ENCODE measurements at regions not wholly inside any gene's neighbourhood (a gene's known extent, or its start where the extent isn't known, plus 50 kb on each side); places are given as distances from the start of the nearest gene placed in this dataset.

DNA sequence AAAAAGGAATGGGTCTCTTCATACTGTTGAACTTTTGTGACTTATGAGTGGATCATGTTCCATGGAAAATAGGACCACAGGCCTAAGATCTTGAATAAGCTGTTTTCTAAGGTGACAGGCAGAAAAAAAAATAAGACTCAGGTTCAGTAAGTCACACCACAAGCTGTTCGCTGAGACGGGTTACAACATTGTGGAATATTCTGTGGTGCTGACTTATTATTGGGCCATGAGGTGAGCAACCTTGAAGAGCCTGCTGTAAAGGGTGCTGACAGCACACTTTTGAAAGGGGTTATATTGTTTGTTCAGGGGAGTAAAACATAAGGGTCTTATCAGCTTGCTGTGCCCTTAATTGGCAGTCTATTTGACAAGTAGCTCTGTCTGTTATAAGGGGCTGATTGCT, 439.8 kb upstream of the SLC14A2 start:
- Mint-ChIP-seq H3K9me3 (peaks cover 14% of the 10 kb centered on the region), H3K36me3 (ENCODE audit: low read depth) (no peaks in the 10 kb centered on the region), H3K27me3 (peaks cover 2% of the 10 kb centered on the region), H3K27ac (no peak overlapping the region), H3K4me1 (ENCODE audit: low read depth) (no peaks in the 10 kb centered on the region), H3K4me3 (no peak overlapping the region)
- intact Hi-C loops (cut with micrococcal nuclease) = no loop called here

DNA sequence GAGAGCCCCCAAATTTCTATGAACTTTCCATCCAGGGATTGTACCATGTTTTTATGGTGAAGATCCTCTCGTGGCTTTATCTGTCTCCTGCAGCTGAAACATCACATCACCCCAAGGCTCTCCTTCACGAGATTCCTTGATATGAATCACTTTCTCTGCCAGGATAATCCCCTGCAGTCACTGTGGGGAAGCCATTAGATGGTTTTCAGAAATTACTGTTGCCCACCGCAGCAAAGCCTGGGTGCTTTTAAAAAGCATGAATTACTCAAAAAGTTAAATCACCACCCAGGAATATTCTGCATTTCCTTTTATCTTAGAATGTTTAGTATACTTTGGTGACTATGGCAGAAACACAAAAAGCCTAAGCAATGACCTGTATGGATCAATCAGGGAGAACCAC, 428.4 kb upstream of the SLC14A2 start:
- Mint-ChIP-seq H3K27ac (no peak overlapping the region), H3K4me1 (ENCODE audit: low read depth) (no peaks in the 10 kb centered on the region), H3K27me3 (no peaks in the 10 kb centered on the region), H3K9me3 (no peaks in the 10 kb centered on the region), H3K4me3 (no peak overlapping the region), H3K36me3 (ENCODE audit: low read depth) (no peaks in the 10 kb centered on the region)
- intact Hi-C loops (cut with micrococcal nuclease) = no loop called here

- H3K27ac Mint-ChIP-seq = no peak overlapping the region
- H3K27me3 Mint-ChIP-seq = no peaks in the 10 kb centered on the region
- no peaks in the 10 kb centered on the region for H3K4me1 Mint-ChIP-seq (ENCODE audit: low read depth)
- H3K36me3 Mint-ChIP-seq (ENCODE audit: low read depth) = no peaks in the 10 kb centered on the region
- no peak overlapping the region for H3K4me3 Mint-ChIP-seq
- H3K9me3 Mint-ChIP-seq = no peaks in the 10 kb centered on the region
- intact Hi-C loops (cut with micrococcal nuclease) = no loop called here
Observed at GRCh38 chr18:45191795-45192194, 423.5 kb upstream of the SLC14A2 start.

GRCh38 chr18:45197526-45197970, 417.7 kb upstream of the SLC14A2 start:
- Mint-ChIP-seq H3K4me1 (ENCODE audit: low read depth) (no peaks in the 10 kb centered on the region), H3K4me3 (no peak overlapping the region), H3K27me3 (no peaks in the 10 kb centered on the region), H3K9me3 (no peaks in the 10 kb centered on the region), H3K36me3 (ENCODE audit: low read depth) (no peaks in the 10 kb centered on the region), H3K27ac (no peak overlapping the region)
- intact Hi-C loops (cut with micrococcal nuclease) = no loop called here

GRCh38 chr18:45198526-45198925, 416.8 kb upstream of the SLC14A2 start:
- Mint-ChIP-seq H3K36me3 (ENCODE audit: low read depth) (no peaks in the 10 kb centered on the region), H3K27me3 (no peaks in the 10 kb centered on the region), H3K4me3 (no peak overlapping the region), H3K27ac (no peak overlapping the region), H3K9me3 (no peaks in the 10 kb centered on the region), H3K4me1 (ENCODE audit: low read depth) (no peaks in the 10 kb centered on the region)
- intact Hi-C loops (cut with micrococcal nuclease) = no loop called here

DNA sequence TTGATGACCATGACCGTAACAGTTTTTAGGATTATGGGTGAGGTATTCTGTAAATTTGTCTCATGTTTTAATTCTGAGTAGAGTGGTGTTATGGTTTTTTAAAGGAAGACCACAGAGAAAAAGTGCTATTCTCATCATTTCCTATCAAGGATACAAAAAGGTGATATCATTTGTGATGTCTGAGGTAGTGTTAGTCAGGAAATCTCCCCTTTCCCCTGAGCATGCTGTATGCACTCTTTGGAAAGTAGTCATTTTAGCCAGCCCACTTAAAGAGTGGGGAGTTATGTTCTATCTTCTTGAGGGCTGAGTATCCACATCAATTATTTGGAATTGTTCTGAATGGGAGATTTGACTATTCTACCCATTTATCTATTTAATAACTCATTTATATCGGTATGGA, 414.2 kb upstream of the SLC14A2 start:
- no peaks in the 10 kb centered on the region for H3K27me3 Mint-ChIP-seq
- H3K27ac Mint-ChIP-seq = no peak overlapping the region
- no peaks in the 10 kb centered on the region for H3K9me3 Mint-ChIP-seq
- no peaks in the 10 kb centered on the region for H3K4me1 Mint-ChIP-seq (ENCODE audit: low read depth)
- intact Hi-C loops (cut with micrococcal nuclease) = no loop called here
- H3K36me3 Mint-ChIP-seq (ENCODE audit: low read depth) = no peaks in the 10 kb centered on the region
- no peak overlapping the region for H3K4me3 Mint-ChIP-seq

GRCh38 chr18:45201489-45201888, 413.8 kb upstream of the SLC14A2 start:
- Mint-ChIP-seq H3K36me3 (ENCODE audit: low read depth) (no peaks in the 10 kb centered on the region), H3K9me3 (no peaks in the 10 kb centered on the region), H3K4me1 (ENCODE audit: low read depth) (no peaks in the 10 kb centered on the region), H3K4me3 (no peak overlapping the region), H3K27me3 (no peaks in the 10 kb centered on the region), H3K27ac (no peak overlapping the region)
- intact Hi-C loops (cut with micrococcal nuclease) = no loop called here

GRCh38 chr18:45202061-45202460, 413.2 kb upstream of the SLC14A2 start:
- intact Hi-C loops (cut with micrococcal nuclease) = no loop called here
- H3K27me3 Mint-ChIP-seq = no peaks in the 10 kb centered on the region
- H3K9me3 Mint-ChIP-seq = no peaks in the 10 kb centered on the region
- H3K4me1 Mint-ChIP-seq (ENCODE audit: low read depth) = peaks cover 3% of the 10 kb centered on the region
- H3K27ac Mint-ChIP-seq = no peak overlapping the region
- H3K36me3 Mint-ChIP-seq (ENCODE audit: low read depth) = no peaks in the 10 kb centered on the region
- H3K4me3 Mint-ChIP-seq = no peak overlapping the region

- Mint-ChIP-seq H3K4me3 (no peak overlapping the region), H3K27ac (no peak overlapping the region), H3K9me3 (no peaks in the 10 kb centered on the region), H3K36me3 (ENCODE audit: low read depth) (no peaks in the 10 kb centered on the region), H3K27me3 (no peaks in the 10 kb centered on the region), H3K4me1 (ENCODE audit: low read depth) (peaks cover 6% of the 10 kb centered on the region)
- intact Hi-C loops (cut with micrococcal nuclease) = no loop called here
Observed at GRCh38 chr18:45203677-45204076, 411.6 kb upstream of the SLC14A2 start.

GRCh38 chr18:45207328-45207727, 407.9 kb upstream of the SLC14A2 start:
- H3K27ac Mint-ChIP-seq = no peak overlapping the region
- intact Hi-C loops (cut with micrococcal nuclease) = no loop called here

DNA sequence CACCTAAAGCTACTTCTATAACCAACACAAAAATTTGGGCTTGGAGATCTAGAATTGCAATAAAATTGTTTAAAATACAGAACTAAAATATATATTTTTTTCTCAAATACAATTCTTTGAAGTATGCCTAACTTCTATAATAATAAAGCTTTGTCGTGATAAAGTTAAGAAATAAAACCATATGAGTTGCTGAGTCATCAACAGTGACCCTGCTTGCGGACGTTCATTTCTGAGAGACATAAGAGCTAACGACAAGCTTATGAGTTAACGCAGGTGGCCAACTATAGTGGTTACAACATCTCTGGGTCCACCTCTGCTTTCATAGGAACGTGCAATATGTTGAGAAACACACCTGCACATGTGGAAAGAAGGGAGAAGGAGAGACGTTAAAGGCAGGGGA, 407.1 kb upstream of the SLC14A2 start:
- Mint-ChIP-seq H3K27ac (no peak overlapping the region), H3K9me3 (no peaks in the 10 kb centered on the region), H3K27me3 (no peaks in the 10 kb centered on the region), H3K36me3 (ENCODE audit: low read depth) (no peaks in the 10 kb centered on the region), H3K4me1 (ENCODE audit: low read depth) (peaks cover 6% of the 10 kb centered on the region), H3K4me3 (no peak overlapping the region)
- intact Hi-C loops (cut with micrococcal nuclease) = no loop called here

More at GRCh38 chr18:45207328-45207727, 407.9 kb upstream of the SLC14A2 start:
- H3K9me3 Mint-ChIP-seq = no peaks in the 10 kb centered on the region
- no peaks in the 10 kb centered on the region for H3K36me3 Mint-ChIP-seq (ENCODE audit: low read depth)
- H3K4me1 Mint-ChIP-seq (ENCODE audit: low read depth) = peaks cover 6% of the 10 kb centered on the region
- H3K4me3 Mint-ChIP-seq = no peak overlapping the region
- no peaks in the 10 kb centered on the region for H3K27me3 Mint-ChIP-seq

GRCh38 chr18:45212181-45213039, 402.9 kb upstream of the SLC14A2 start:
- Mint-ChIP-seq H3K36me3 (ENCODE audit: low read depth) (no peaks in the 10 kb centered on the region), H3K9me3 (no peaks in the 10 kb centered on the region), H3K27me3 (no peaks in the 10 kb centered on the region), H3K27ac (no peak overlapping the region), H3K4me1 (ENCODE audit: low read depth) (no peaks in the 10 kb centered on the region), H3K4me3 (no peak overlapping the region)
- intact Hi-C loops (cut with micrococcal nuclease) = loop anchor here (2.0 to 10.0 kb wide), 5 partner anchors 305 to 1590 kb away; no protein-coding TSS in a partner anchor

DNA sequence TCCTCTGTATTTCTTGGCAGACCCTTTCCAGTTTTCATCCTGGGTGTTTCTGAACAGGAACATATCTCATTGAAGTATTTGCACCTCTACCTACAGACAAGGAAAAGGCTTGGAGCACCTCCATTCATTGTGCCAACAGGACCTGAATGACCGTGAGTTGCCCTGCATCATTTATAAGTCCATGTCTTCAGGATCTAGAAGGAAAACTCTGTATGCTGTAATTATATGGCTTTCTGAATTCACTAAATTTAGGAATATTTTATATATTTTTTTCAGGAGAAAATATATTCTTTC, 402.3 kb upstream of the SLC14A2 start:
- no peak overlapping the region for H3K27ac Mint-ChIP-seq
- H3K9me3 Mint-ChIP-seq = no peaks in the 10 kb centered on the region

DNA sequence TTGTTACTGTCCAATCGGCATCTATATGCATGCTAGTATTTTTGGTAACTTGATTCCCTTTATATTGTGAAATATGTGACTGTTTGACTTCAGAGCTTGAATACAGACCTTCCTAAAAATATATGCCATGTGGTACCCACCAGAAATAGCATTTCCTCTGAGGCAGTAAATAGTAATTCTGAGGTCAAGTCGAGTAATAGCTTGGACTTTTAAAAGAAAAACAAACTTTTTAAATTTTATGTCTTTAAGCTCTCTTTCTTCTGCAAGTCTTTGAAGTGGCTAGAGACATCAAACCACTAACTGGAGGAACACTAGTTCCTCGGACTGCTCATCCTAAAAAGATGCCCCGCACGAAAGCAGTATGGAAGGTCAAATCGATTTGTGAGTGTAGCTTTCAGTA, 396.8 kb upstream of the SLC14A2 start:
- no peak overlapping the region for H3K4me3 Mint-ChIP-seq
- H3K27me3 Mint-ChIP-seq = no peaks in the 10 kb centered on the region
- H3K9me3 Mint-ChIP-seq = no peaks in the 10 kb centered on the region
- H3K4me1 Mint-ChIP-seq (ENCODE audit: low read depth) = no peaks in the 10 kb centered on the region
- intact Hi-C loops (cut with micrococcal nuclease) = loop anchor here (10.0 kb wide), 2 partner anchors 1084 to 1124 kb away; no protein-coding TSS in a partner anchor
- H3K36me3 Mint-ChIP-seq (ENCODE audit: low read depth) = no peaks in the 10 kb centered on the region
- no peak overlapping the region for H3K27ac Mint-ChIP-seq

More for the DNA sequence above, 402.3 kb upstream of the SLC14A2 start:
- Mint-ChIP-seq H3K36me3 (ENCODE audit: low read depth) (no peaks in the 10 kb centered on the region), H3K4me3 (no peak overlapping the region), H3K4me1 (ENCODE audit: low read depth) (no peaks in the 10 kb centered on the region), H3K27me3 (no peaks in the 10 kb centered on the region)
- intact Hi-C loops (cut with micrococcal nuclease) = loop anchor here (2.0 to 10.0 kb wide), 5 partner anchors 306 to 1591 kb away; no protein-coding TSS in a partner anchor

DNA sequence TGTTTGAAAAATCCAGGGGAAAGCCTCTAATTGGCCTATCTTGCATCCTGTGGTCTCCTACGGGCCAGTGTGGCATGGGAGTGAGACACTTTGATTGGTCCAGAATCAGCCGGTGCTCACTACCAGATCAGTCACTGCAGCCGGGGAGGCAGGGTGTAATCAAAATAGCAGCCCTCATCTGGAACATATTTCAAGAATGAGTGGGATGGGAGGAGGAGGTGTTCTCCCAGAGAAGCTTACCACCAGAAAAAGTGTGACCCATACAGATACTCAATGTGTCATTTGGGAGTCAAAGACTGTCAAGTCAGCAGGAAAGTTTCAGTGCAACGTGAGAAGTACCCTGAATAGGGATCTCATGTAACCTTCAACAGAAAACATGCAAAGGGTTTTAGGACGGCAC, 393.9 kb upstream of the SLC14A2 start:
- Mint-ChIP-seq H3K4me3 (no peak overlapping the region), H3K27ac (no peak overlapping the region), H3K36me3 (ENCODE audit: low read depth) (no peaks in the 10 kb centered on the region), H3K4me1 (ENCODE audit: low read depth) (no peaks in the 10 kb centered on the region), H3K27me3 (no peaks in the 10 kb centered on the region), H3K9me3 (no peaks in the 10 kb centered on the region)
- intact Hi-C loops (cut with micrococcal nuclease) = no loop called here

All from dendritic cell treated with granulocyte-macrophage colony-stimulating factor and Interleukin-4, amounts not matched to agents 40 ng/mL and 50 ng/mL, for 4 days (primary cell).